ENCODE measurements at regions not wholly inside any gene's neighbourhood (a gene's known extent, or its start where the extent isn't known, plus 50 kb on each side); places are given as distances from the start of the nearest gene placed in this dataset.

- H3K79me2 ChIP-seq (ENCODE audit: insufficient read depth, low read length): no peaks in the 10 kb centered on the region
- H4K20me1 ChIP-seq (ENCODE audit: insufficient read depth, low read length): no peaks in the 10 kb centered on the region
- H3K27me3 Mint-ChIP-seq (ENCODE audit: low read depth in 3 of 3): no peaks in the 10 kb centered on the region
- no peaks in the 10 kb centered on the region for H3K36me3 ChIP-seq (replicated peaks in 1 of 2; ENCODE audit: control insufficient read depth in 1 of 2, insufficient read depth in 2 of 2, low read length in 2 of 2)
- no peak overlapping the region for H3K4me3 Mint-ChIP-seq
- no peak overlapping the region for H3K4me3 ChIP-seq (replicated peaks in 1 of 3; ENCODE audit: low read depth in 2 of 3, low read length in 3 of 3)
- H3K9ac ChIP-seq (ENCODE audit: insufficient read depth, low read length, poor library complexity, severe bottlenecking): no peak overlapping the region
- intact Hi-C loops (cut with micrococcal nuclease): no loop called here
- DNase-seq: no peak
- H3K9me3 ChIP-seq (replicated peaks in 1 of 2; ENCODE audit: control insufficient read depth in 1 of 2, insufficient read depth in 1 of 2, low read length in 2 of 2): no peaks in the 10 kb centered on the region
- no peak overlapping the region for H3K27ac Mint-ChIP-seq
- H3K9me3 Mint-ChIP-seq: peaks cover 0 to 3% (median 0%) of the 10 kb centered on the region in 7 donors
- TF ChIP-seq, protein P1, sequence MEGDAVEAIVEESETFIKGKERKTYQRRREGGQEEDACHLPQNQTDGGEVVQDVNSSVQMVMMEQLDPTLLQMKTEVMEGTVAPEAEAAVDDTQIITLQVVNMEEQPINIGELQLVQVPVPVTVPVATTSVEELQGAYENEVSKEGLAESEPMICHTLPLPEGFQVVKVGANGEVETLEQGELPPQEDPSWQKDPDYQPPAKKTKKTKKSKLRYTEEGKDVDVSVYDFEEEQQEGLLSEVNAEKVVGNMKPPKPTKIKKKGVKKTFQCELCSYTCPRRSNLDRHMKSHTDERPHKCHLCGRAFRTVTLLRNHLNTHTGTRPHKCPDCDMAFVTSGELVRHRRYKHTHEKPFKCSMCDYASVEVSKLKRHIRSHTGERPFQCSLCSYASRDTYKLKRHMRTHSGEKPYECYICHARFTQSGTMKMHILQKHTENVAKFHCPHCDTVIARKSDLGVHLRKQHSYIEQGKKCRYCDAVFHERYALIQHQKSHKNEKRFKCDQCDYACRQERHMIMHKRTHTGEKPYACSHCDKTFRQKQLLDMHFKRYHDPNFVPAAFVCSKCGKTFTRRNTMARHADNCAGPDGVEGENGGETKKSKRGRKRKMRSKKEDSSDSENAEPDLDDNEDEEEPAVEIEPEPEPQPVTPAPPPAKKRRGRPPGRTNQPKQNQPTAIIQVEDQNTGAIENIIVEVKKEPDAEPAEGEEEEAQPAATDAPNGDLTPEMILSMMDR (IDR thresholded peaks at IDR 0.05): no peak
- no peak overlapping the region for H3K27ac ChIP-seq (ENCODE audit: low read depth in 1 of 2, low read length in 2 of 2)
- H3K4me1 Mint-ChIP-seq: no peaks in the 10 kb centered on the region
- H3K4me1 ChIP-seq (ENCODE audit: control insufficient read depth in 1 of 2, insufficient read depth in 2 of 2, low read length in 2 of 2): no peaks in the 10 kb centered on the region
- H2AFZ ChIP-seq (ENCODE audit: insufficient read depth, low read depth, low read length, poor library complexity, severe bottlenecking): no peak overlapping the region
- H3K36me3 Mint-ChIP-seq: no peaks in the 10 kb centered on the region
- no peak overlapping the region for H3K4me2 ChIP-seq (replicated peaks; ENCODE audit: extremely low read depth, low read length, poor library complexity, severe bottlenecking)
- H3K27me3 ChIP-seq (ENCODE audit: control insufficient read depth in 2 of 2, insufficient read depth in 2 of 2, low read length in 2 of 2): no peaks in the 10 kb centered on the region
Observed at GRCh38 chr2:138244501-138244925, 257.1 kb upstream of the SPOPL start.

GRCh38 chr2:138245310-138245709, 256.3 kb upstream of the SPOPL start:
- H2AFZ ChIP-seq (ENCODE audit: insufficient read depth, low read depth, low read length, poor library complexity, severe bottlenecking): no peak overlapping the region
- H3K79me2 ChIP-seq (ENCODE audit: insufficient read depth, low read length): no peaks in the 10 kb centered on the region
- Mint-ChIP-seq H3K4me3 (no peak overlapping the region), H3K9me3 (peaks cover 0 to 3% (median 0%) of the 10 kb centered on the region in 7 donors), H3K27me3 (ENCODE audit: low read depth in 3 of 3) (no peaks in the 10 kb centered on the region), H3K4me1 (no peaks in the 10 kb centered on the region), H3K27ac (no peak overlapping the region), H3K36me3 (no peaks in the 10 kb centered on the region)
- H3K27ac ChIP-seq (ENCODE audit: low read depth in 1 of 2, low read length in 2 of 2): no peak overlapping the region
- no peak overlapping the region for H3K4me2 ChIP-seq (replicated peaks; ENCODE audit: extremely low read depth, low read length, poor library complexity, severe bottlenecking)
- no peak overlapping the region for H3K4me3 ChIP-seq (replicated peaks in 1 of 3; ENCODE audit: low read depth in 2 of 3, low read length in 3 of 3)
- H3K9ac ChIP-seq (ENCODE audit: insufficient read depth, low read length, poor library complexity, severe bottlenecking): no peak overlapping the region
- TF ChIP-seq, protein P1 (IDR thresholded peaks at IDR 0.05): no peak
- no peaks in the 10 kb centered on the region for H4K20me1 ChIP-seq (ENCODE audit: insufficient read depth, low read length)
- H3K4me1 ChIP-seq (ENCODE audit: control insufficient read depth in 1 of 2, insufficient read depth in 2 of 2, low read length in 2 of 2): no peaks in the 10 kb centered on the region
- H3K36me3 ChIP-seq (replicated peaks in 1 of 2; ENCODE audit: control insufficient read depth in 1 of 2, insufficient read depth in 2 of 2, low read length in 2 of 2): no peaks in the 10 kb centered on the region
- intact Hi-C loops (cut with micrococcal nuclease): no loop called here
- H3K9me3 ChIP-seq (replicated peaks in 1 of 2; ENCODE audit: control insufficient read depth in 1 of 2, insufficient read depth in 1 of 2, low read length in 2 of 2): no peaks in the 10 kb centered on the region
- H3K27me3 ChIP-seq (ENCODE audit: control insufficient read depth in 2 of 2, insufficient read depth in 2 of 2, low read length in 2 of 2): no peaks in the 10 kb centered on the region
- no peak for DNase-seq

All from CD14-positive monocyte (primary cell).